ENCODE measurements at regions not wholly inside any gene's neighbourhood (a gene's known extent, or its start where the extent isn't known, plus 50 kb on each side); places are given as distances from the start of the nearest gene placed in this dataset.

- DNase-seq (ENCODE audit: low spot score): no peak
Observed at GRCh38 chr7:67553378-67553777, 556.7 kb downstream of the TYW1 start.

GRCh38 chr7:67554986-67555385 is 558.4 kb downstream of the TYW1 start:
- DNase-seq (ENCODE audit: low spot score): no peak

GRCh38 chr7:67564959-67565358 is 568.3 kb downstream of the TYW1 start:
- no peak for DNase-seq (ENCODE audit: low spot score)

GRCh38 chr7:67566101-67566500 is 569.5 kb downstream of the TYW1 start:
- DNase-seq (ENCODE audit: low spot score): no peak

GRCh38 chr7:67571026-67571545 is 574.5 kb downstream of the TYW1 start:
- DNase-seq (ENCODE audit: low spot score): no peak

GRCh38 chr7:67573639-67574038 is 577.0 kb downstream of the TYW1 start:
- DNase-seq (ENCODE audit: low spot score): no peak

GRCh38 chr7:67588631-67589030 is 592.0 kb downstream of the TYW1 start:
- DNase-seq (ENCODE audit: low spot score): no peak

- DNase-seq (ENCODE audit: low spot score): no peak
Observed at GRCh38 chr7:67589183-67589582, 592.5 kb downstream of the TYW1 start.

- no peak for DNase-seq (ENCODE audit: low spot score)
Observed at GRCh38 chr7:67590649-67591048, 594.0 kb downstream of the TYW1 start.

- DNase-seq (ENCODE audit: low spot score): no peak
Observed at GRCh38 chr7:67593794-67594193, 597.2 kb downstream of the TYW1 start.

GRCh38 chr7:67595431-67596180 is 599.0 kb downstream of the TYW1 start:
- DNase-seq (ENCODE audit: low spot score): no peak

GRCh38 chr7:67597161-67597560 is 600.5 kb downstream of the TYW1 start:
- no peak for DNase-seq (ENCODE audit: low spot score)

- DNase-seq (ENCODE audit: low spot score): no peak
Observed at GRCh38 chr7:67598469-67598868, 601.8 kb downstream of the TYW1 start.

- DNase-seq (ENCODE audit: low spot score): no peak
Observed at GRCh38 chr7:67599331-67600062, 602.9 kb downstream of the TYW1 start.

GRCh38 chr7:67602246-67602887 is 605.7 kb downstream of the TYW1 start:
- DNase-seq (ENCODE audit: low spot score): no peak

- no peak for DNase-seq (ENCODE audit: low spot score)
Observed at GRCh38 chr7:67604461-67605386, 608.1 kb downstream of the TYW1 start.

- no peak for DNase-seq (ENCODE audit: low spot score)
Observed at GRCh38 chr7:67608806-67609205, 612.2 kb downstream of the TYW1 start.

GRCh38 chr7:67610897-67611296 is 614.3 kb downstream of the TYW1 start:
- DNase-seq (ENCODE audit: low spot score): no peak

- DNase-seq (ENCODE audit: low spot score): no peak
Observed at GRCh38 chr7:67614843-67615242, 618.2 kb downstream of the TYW1 start.

- no peak for DNase-seq (ENCODE audit: low spot score)
Observed at GRCh38 chr7:67616517-67616916, 619.9 kb downstream of the TYW1 start.

- no peak for DNase-seq (ENCODE audit: low spot score)
Observed at GRCh38 chr7:67618556-67619162, 622.0 kb downstream of the TYW1 start.

All from ecto neural progenitor cell (in vitro differentiated cells).